ENCODE measurements at regions not wholly inside any gene's neighbourhood (a gene's known extent, or its start where the extent isn't known, plus 50 kb on each side); places are given as distances from the start of the nearest gene placed in this dataset.
"Not testable (repeated sequence)": the region's sequence is repeated elsewhere in the genome, so short reads cannot be mapped to it uniquely, and the experiment has no call there.

- not testable (repeated sequence) for DNase-seq
Observed at GRCh38 chr2:87439617-87440204, 308.2 kb upstream of the PLGLB2 start.

- not testable (repeated sequence) for DNase-seq
Observed at GRCh38 chr2:87440650-87441049, 307.2 kb upstream of the PLGLB2 start.

GRCh38 chr2:87441375-87441774, 306.5 kb upstream of the PLGLB2 start:
- not testable (repeated sequence) for DNase-seq

GRCh38 chr2:87442983-87443577, 304.8 kb upstream of the PLGLB2 start:
- DNase-seq, result not testable (repeated sequence)

GRCh38 chr2:87444951-87445350, 302.9 kb upstream of the PLGLB2 start:
- not testable (repeated sequence) for DNase-seq

DNA sequence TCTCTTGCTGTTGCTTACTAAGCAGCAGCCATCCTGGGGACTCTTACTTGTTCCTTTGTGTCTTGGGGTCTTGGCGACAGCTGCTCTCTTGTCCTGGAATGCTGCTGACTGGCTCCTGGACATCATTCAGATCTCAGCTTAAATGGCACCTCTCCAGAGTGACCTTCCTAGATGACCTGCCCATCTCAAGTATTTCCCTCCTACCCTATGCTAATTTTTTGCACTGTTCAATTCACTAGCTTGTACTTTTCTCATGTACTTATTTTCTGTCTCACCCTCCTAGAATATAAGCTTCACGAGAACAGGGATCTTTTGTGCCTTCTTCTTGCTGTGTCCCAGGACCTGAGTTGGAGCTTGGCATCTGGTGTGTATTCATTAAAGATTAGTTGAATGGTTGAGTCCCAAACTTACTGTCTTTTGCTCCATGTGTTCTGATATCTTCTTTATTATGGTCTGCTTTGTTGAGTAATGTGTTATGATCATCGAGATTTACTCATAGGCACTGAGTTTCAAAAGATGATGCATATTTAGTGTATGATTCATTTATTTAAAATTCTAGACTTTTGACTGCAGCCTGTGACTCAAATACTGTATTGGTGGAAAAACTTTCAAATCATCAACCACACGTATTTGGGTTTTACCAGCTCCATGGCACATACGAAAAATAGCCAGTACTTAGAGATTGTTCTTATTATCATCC, 302.1 kb upstream of the PLGLB2 start:
- DNase-seq, result not testable (repeated sequence)

DNA sequence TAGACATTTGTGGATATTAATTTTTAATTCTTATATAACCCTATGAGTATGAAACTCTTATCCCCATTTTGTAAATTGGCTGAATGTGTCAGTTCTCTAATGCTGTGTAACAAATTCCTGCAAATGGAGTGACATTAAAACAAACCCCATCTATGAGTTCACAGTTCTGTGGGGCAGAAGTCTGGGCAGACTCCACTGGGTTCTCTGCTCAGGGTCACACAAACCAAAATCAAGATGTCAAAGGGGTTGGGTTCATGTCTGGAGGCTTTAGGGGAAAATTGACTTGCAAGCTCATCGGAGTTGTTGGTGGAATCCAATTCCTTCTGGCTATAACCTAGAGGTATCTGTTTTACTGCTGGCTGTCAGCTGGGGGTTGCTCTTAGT, 301.6 kb upstream of the PLGLB2 start:
- DNase-seq, result not testable (repeated sequence)

GRCh38 chr2:87449462-87449980, 298.4 kb upstream of the PLGLB2 start:
- DNase-seq, result not testable (repeated sequence)

- not testable (repeated sequence) for DNase-seq
Observed at GRCh38 chr2:87452193-87452592, 295.7 kb upstream of the PLGLB2 start.

GRCh38 chr2:87452861-87453260, 295.0 kb upstream of the PLGLB2 start:
- not testable (repeated sequence) for DNase-seq

GRCh38 chr2:87453965-87454364, 293.9 kb upstream of the PLGLB2 start:
- not testable (repeated sequence) for DNase-seq

GRCh38 chr2:87454421-87454820, 293.5 kb upstream of the PLGLB2 start:
- DNase-seq, result not testable (repeated sequence)

DNA sequence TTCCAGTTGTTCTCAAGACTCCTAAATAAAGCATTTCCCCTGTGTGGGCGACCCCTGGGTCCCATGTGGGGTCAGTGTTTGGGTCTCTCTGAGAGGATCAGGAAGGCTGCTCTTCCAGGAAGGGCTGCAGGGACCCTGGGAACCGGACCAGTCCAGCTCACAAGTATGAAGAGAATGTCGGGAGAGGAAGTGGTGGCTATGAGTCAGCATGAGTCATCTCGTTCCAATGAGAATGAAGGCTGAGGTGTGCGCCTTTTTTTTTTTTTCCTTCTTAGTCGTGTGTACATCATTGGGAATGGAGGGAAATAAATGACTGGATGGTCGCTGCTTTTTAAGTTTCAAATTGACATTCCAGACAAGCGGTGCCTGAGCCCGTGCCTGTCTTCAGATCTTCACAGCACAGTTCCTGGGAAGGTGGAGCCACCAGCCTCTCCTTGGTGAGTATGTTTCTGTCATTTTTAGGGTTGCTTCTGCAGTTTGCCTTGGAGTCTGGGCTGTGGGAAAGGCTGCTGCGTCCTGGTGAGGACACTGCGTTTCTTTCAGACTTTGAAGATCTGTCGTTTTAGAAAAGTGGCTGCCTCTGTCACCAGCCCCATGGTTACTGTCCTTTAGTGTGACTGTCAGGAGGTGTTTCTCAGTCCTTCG, 292.6 kb upstream of the PLGLB2 start:
- DNase-seq, result not testable (repeated sequence)

DNA sequence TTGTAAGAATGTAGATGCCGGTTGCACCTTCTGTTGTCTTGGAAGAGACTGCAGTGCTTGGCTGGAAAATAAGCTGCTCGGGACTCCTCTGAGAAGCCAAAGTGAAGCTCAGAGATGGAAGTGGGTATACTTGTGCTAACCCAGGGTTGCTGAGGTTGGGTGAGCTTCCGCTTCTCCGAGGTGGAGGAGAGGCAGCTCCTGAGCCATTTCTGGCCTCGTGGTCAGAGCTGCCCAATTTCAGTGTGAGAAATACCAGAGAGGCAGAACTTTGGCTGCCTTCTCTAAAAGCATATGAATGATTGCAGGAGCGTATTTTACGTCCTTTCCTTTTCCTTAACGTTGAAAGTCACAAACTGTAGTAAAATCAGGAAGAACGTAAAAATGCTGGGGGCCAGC, 292.0 kb upstream of the PLGLB2 start:
- not testable (repeated sequence) for DNase-seq

DNA sequence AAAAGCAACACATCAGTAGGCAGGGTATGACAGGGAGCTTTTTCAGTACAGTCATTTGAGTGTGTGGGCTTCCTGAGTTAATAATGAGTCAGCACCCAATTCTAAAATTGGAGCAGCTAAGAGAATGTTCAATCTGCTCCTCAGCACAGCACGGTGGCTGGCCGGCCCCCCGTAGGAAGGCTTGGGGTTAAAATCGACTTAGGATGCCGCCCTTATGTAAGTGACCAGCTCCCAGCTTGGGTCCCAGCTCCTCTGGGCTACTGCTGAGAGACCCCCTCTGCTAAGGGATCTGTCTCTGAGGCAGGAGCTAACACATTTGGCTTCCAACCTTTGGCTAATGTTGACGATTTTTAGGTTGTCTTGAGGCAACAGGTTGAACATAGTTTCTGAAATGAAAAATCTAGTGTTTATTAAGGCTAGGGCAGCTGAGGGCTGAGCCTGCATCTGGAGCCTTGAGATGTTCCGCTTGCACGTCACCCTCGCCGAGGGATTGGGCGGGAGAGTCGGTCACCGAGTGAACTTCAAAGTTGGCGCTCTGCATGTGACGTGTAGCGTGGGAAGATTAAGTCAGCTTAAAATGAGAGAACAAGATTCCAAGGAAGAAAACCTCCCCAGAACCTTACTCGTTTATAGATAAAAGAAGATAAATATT, 291.3 kb upstream of the PLGLB2 start:
- not testable (repeated sequence) for DNase-seq

GRCh38 chr2:87457129-87457499, 290.8 kb upstream of the PLGLB2 start:
- not testable (repeated sequence) for DNase-seq

DNA sequence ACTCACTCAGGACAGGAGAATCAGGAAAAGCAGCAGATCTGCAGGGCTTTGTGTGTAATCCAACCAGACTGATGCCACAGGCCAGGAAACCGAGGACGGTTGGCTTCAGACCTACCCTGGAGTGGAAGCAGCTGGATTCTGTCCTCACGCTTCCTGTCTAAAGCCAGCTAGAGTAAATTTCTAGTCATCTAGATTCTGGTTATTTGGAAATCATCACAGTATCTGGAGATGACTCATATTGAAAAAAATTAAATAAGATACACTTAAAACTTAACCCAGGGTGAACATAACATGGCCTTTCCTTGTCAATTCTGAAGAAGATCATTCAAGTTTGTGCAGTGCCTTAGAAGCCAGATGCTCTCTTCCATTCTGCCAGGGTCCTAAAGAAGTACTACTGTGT, 288.9 kb upstream of the PLGLB2 start:
- DNase-seq, result not testable (repeated sequence)

DNA sequence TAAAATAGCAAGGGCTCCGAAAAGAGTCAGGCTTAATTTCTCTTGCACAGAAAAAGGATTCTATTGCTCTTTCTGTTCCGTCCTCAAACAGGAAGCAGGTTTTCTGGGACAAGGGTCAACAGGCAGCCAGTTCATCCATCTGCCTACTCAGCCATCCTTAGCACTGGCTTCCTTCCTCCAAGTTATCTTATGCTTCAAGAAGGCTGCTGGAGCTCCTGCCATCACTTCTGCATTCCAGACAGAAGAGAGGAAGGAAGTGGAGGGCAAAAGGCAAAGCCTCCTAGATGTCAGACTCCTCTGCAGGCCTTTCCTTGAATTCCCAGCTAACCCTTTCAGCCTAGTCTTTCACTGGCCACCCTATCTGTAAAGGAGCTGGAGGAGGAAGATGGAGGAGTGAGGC, 287.8 kb upstream of the PLGLB2 start:
- not testable (repeated sequence) for DNase-seq

DNA sequence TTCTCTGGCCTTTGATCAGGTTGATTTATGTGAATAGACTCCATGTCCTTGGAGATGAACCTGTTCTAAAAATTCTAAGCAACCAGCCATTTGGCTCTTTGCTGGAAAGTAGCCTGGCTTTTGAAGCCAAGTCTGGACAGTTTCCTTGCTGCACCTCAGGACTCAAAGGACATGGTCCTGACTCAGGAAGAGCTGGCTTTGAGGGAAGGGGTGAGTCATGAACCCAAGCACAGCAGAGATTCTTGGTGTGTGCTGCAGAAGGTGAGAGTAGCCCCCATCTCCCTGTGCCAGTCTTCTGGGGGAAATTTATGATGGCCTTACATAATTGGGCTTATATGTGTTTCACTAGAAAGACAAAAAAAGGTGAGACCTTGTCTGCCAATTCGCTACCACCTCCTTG, 287.2 kb upstream of the PLGLB2 start:
- not testable (repeated sequence) for DNase-seq

DNA sequence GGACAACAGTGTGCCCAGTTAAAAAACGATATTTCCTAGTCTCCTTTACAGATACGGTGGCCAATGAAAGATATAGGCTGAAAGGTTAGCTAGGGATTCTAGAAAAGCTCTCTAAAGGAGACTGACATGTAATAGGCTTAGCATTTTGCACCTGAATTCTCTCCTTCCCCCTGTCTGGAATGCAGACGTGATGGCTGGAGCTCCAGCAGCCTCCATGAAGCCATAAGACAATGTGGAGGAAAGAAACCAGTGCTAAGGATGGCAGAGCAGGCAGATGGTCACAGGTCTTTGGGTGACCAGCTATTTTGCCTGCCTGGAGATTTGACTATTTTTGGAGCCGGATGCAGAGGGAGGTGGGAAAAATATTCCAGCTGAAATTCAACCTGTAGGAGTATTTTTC, 286.2 kb upstream of the PLGLB2 start:
- not testable (repeated sequence) for DNase-seq

- not testable (repeated sequence) for DNase-seq
Observed at GRCh38 chr2:87464219-87464618, 283.7 kb upstream of the PLGLB2 start.

GRCh38 chr2:87465730-87466129, 282.2 kb upstream of the PLGLB2 start:
- not testable (repeated sequence) for DNase-seq

DNA sequence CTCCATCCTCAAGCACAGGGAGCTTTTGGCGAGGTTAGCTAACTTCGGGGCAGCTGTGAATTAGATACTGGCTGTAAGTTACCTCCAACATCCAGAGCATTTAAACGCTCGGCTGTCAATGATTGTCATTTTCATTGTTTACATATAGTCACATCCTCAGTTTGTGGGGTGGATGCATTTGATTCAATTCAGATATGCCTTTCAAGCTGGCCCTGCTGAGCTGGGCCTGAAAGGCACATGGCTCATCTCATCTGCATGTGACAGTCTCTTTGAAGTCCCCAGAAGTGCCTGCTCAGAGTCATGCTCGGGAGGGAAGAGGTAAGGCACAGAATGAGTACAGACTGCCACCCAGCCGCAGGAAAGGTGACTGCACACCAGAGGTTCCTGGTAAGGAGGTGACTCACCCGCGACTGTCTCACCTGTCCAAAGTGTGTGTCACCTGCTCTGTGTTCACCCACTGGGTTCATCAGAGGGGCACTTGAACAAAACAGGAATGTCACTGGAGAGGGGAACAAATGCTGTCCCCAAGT, 281.2 kb upstream of the PLGLB2 start:
- not testable (repeated sequence) for DNase-seq
